Neural cell (in vitro differentiated cells): ENCODE measurements at regions not wholly inside any gene's neighbourhood (a gene's known extent, or its start where the extent isn't known, plus 50 kb on each side); places are given as distances from the start of the nearest gene placed in this dataset.

Experiments used
- H2AFZ ChIP-seq: fragments of 200-600, 300-800 bp; sonication (generic), shearing (Covaris generic); 2 replicates; pipeline ENCODE4 v1.6.0; 2014; ENCODE audit warnings: low read depth, mild to moderate bottlenecking, antibody characterized with exemption, low read length, moderate library complexity
- H3F3A ChIP-seq: fragments of 200-600 bp; shearing (Covaris generic); 2 replicates; pipeline ENCODE4 v1.6.1; 2016; ENCODE audit warnings: mild to moderate bottlenecking, moderate library complexity, mixed read lengths, antibody characterized with exemption, low read length; ENCODE audit not compliant: insufficient read depth, poor library complexity, severe bottlenecking
- H3K27ac ChIP-seq: fragments of 200-600, 300-800 bp; sonication (generic), shearing (Covaris generic); 2 replicates; pipeline ENCODE4 v1.5.1; 2014; ENCODE audit warnings: mild to moderate bottlenecking, low read length, moderate library complexity
- H3K27me3 ChIP-seq: fragments of 300-800, 200-600 bp; sonication (generic), shearing (Covaris generic); 2 replicates; pipeline ENCODE4 v1.6.0; 2014; ENCODE audit warnings: mild to moderate bottlenecking, low read depth, low read length, moderate library complexity; ENCODE audit not compliant: insufficient read depth
- H3K36me3 ChIP-seq: fragments of 300-800, 200-600 bp; sonication (generic), shearing (Covaris generic); 2 replicates; pipeline ENCODE4 v1.5.1; 2014; ENCODE audit warnings: mild to moderate bottlenecking, antibody characterized with exemption, low read length, moderate library complexity; ENCODE audit not compliant: insufficient read depth
- H3K4me2 ChIP-seq: fragments of 300-800, 200-600 bp; sonication (generic), shearing (Covaris generic); 2 replicates; pipeline ENCODE4 v1.6.0; 2014; ENCODE audit warnings: mild to moderate bottlenecking, low read length
- H3K4me3 ChIP-seq: fragments of 300-800, 200-600 bp; sonication (generic), shearing (Covaris generic); 2 replicates; pipeline ENCODE4 v1.5.1; 2014; ENCODE audit warnings: mild to moderate bottlenecking, low read length, moderate library complexity
- H3K79me2 ChIP-seq: fragments of 200-600 bp; shearing (Covaris generic); replicated peaks from 2 replicates; pipeline ENCODE4 v1.6.0; 2014; ENCODE audit warnings: mild to moderate bottlenecking, low read length, moderate library complexity; ENCODE audit not compliant: insufficient read depth
- H3K9ac ChIP-seq: fragments of 300-800, 200-600 bp; sonication (generic), shearing (Covaris generic); 2 replicates; pipeline ENCODE4 v1.6.1; 2016; ENCODE audit warnings: mild to moderate bottlenecking, low read length, mixed read lengths
- H3K9me2 ChIP-seq: fragments of 200-600 bp; shearing (Covaris generic); 2 replicates; pipeline ENCODE4 v1.6.1; 2016; ENCODE audit warnings: mild to moderate bottlenecking, low read length, mixed read lengths; ENCODE audit not compliant: insufficient read depth
- H3K9me3 ChIP-seq: fragments of 200-600, 300-800 bp; sonication (generic), shearing (Covaris generic); 2 replicates; pipeline ENCODE4 v1.6.1; 2016; ENCODE audit warnings: mild to moderate bottlenecking, mixed run types, low read length, moderate library complexity, mixed read lengths
- H4K20me1 ChIP-seq: fragments of 200-600 bp; shearing (Covaris generic); 2 replicates; pipeline ENCODE4 v1.6.1; 2016; ENCODE audit warnings: mild to moderate bottlenecking, mixed run types; ENCODE audit not compliant: insufficient read depth
- EP300 ChIP-seq: fragments of 450-650 bp; conservative IDR thresholded peaks from 2 replicates; pipeline ENCODE4 v1.6.1; 2014; ENCODE audit warnings: antibody characterized with exemption, mild to moderate bottlenecking, moderate library complexity; ENCODE audit not compliant: poor library complexity, severe bottlenecking
- EZH2 ChIP-seq: fragments of 200-600, 300-800 bp; shearing (Covaris generic), sonication (generic); IDR thresholded peaks from 2 replicates; pipeline ENCODE4 v1.6.1; 2014; ENCODE audit warnings: antibody characterized with exemption, low read length, borderline replicate concordance, mild to moderate bottlenecking; ENCODE audit not compliant: insufficient read depth, poor library complexity, severe bottlenecking
- MXI1 ChIP-seq: fragments of 450-650 bp; conservative IDR thresholded peaks from 2 replicates; pipeline ENCODE4 v1.6.1; 2014; ENCODE audit warnings: antibody characterized with exemption, mild to moderate bottlenecking; ENCODE audit not compliant: poor library complexity, severe bottlenecking
- POLR2AphosphoS5 ChIP-seq: IDR thresholded peaks from 2 replicates; pipeline ENCODE4 v1.6.1; 2012
- RAD21 ChIP-seq: fragments of 450-650 bp; conservative IDR thresholded peaks from 2 replicates; pipeline ENCODE4 v1.6.1; 2014; ENCODE audit warnings: antibody characterized with exemption, mild to moderate bottlenecking, moderate library complexity
- REST ChIP-seq: IDR thresholded peaks from 2 replicates; pipeline ENCODE4 v1.6.1; 2012; ENCODE audit warnings: borderline replicate concordance
- SMC3 ChIP-seq: fragments of 450-650 bp; conservative IDR thresholded peaks from 2 replicates; pipeline ENCODE4 v1.6.1; 2014; ENCODE audit warnings: antibody characterized with exemption, mild to moderate bottlenecking, moderate library complexity; ENCODE audit not compliant: poor library complexity
- TAF1 ChIP-seq: IDR thresholded peaks from 2 replicates; pipeline ENCODE4 v1.6.1; 2012; ENCODE audit warnings: low read depth
- TF ChIP-seq, protein P1 (sequence below): fragments of 450-650 bp; IDR thresholded peaks from 2 replicates; pipeline ENCODE4 v1.5.1; 2014; ENCODE audit warnings: antibody characterized with exemption, mild to moderate bottlenecking, moderate library complexity; ENCODE audit not compliant: poor library complexity, severe bottlenecking

- no peaks in the 10 kb centered on the region for H3K36me3 ChIP-seq
- H3K9me3 ChIP-seq = no peaks in the 10 kb centered on the region
- no peak overlapping the region for H3K4me2 ChIP-seq
- no peak overlapping the region for H3K4me3 ChIP-seq
- H3F3A ChIP-seq = no peaks in the 10 kb centered on the region
- H3K27me3 ChIP-seq = no peaks in the 10 kb centered on the region
- H3K9ac ChIP-seq = no peak overlapping the region
- H4K20me1 ChIP-seq = no peaks in the 10 kb centered on the region
- no peak overlapping the region for H2AFZ ChIP-seq
- TF ChIP-seq RAD21 (no peak), REST (no peak), EP300 (no peak), EZH2 (no peak), SMC3 (no peak), POLR2AphosphoS5 (no peak), TAF1 (no peak), MXI1 (no peak)
- TF ChIP-seq, protein P1, sequence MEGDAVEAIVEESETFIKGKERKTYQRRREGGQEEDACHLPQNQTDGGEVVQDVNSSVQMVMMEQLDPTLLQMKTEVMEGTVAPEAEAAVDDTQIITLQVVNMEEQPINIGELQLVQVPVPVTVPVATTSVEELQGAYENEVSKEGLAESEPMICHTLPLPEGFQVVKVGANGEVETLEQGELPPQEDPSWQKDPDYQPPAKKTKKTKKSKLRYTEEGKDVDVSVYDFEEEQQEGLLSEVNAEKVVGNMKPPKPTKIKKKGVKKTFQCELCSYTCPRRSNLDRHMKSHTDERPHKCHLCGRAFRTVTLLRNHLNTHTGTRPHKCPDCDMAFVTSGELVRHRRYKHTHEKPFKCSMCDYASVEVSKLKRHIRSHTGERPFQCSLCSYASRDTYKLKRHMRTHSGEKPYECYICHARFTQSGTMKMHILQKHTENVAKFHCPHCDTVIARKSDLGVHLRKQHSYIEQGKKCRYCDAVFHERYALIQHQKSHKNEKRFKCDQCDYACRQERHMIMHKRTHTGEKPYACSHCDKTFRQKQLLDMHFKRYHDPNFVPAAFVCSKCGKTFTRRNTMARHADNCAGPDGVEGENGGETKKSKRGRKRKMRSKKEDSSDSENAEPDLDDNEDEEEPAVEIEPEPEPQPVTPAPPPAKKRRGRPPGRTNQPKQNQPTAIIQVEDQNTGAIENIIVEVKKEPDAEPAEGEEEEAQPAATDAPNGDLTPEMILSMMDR = no peak
- no peaks in the 10 kb centered on the region for H3K79me2 ChIP-seq
- H3K27ac ChIP-seq = no peak overlapping the region
- H3K9me2 ChIP-seq = no peaks in the 10 kb centered on the region
These were observed 435.2 kb upstream of the LRATD1 start for GRCh38 chr2:14197293-14197692.

- Histone ChIP-seq H3K27me3 (no peaks in the 10 kb centered on the region), H3K9me2 (no peaks in the 10 kb centered on the region), H3K4me2 (no peak overlapping the region), H4K20me1 (no peaks in the 10 kb centered on the region), H3K27ac (no peak overlapping the region), H2AFZ (no peak overlapping the region), H3K36me3 (no peaks in the 10 kb centered on the region), H3K79me2 (no peaks in the 10 kb centered on the region), H3K4me3 (no peak overlapping the region), H3K9me3 (no peaks in the 10 kb centered on the region), H3F3A (no peaks in the 10 kb centered on the region), H3K9ac (no peak overlapping the region)
- TF ChIP-seq RAD21 (no peak), MXI1 (no peak), REST (no peak)
These were observed 433.5 kb upstream of the LRATD1 start for GRCh38 chr2:14199040-14199439.
